ELF-1 (cell line): ENCODE measurements at regions not wholly inside any gene's neighbourhood (a gene's known extent, or its start where the extent isn't known, plus 50 kb on each side); places are given as distances from the start of the nearest gene placed in this dataset.

Experiments used
- DNase-seq: peaks from one replicate; pipeline ENCODE4 v3.0.0-alpha.2; 2016; ENCODE audit warnings: low read depth, low spot score

DNA sequence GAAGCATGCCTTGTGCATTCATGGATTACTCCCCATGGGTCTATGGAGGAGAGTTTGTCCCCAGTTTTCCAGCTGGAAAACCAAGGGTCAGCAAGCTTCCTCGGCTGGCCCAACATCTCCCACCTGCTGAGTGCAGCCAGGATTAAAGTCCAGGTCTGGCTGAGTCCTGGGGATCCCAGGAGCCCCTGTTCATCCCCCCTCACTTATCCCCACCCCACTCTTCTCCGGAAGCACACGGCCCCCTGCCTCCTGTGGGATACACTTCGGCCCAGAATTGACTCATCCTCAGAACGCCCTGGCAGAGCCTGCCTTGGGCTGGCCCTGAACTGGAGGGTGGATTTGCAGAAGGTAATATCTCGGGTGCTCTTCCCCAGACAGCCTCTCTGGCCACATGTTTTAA, 276.1 kb downstream of the NPHP4 start:
- no peak for DNase-seq

DNA sequence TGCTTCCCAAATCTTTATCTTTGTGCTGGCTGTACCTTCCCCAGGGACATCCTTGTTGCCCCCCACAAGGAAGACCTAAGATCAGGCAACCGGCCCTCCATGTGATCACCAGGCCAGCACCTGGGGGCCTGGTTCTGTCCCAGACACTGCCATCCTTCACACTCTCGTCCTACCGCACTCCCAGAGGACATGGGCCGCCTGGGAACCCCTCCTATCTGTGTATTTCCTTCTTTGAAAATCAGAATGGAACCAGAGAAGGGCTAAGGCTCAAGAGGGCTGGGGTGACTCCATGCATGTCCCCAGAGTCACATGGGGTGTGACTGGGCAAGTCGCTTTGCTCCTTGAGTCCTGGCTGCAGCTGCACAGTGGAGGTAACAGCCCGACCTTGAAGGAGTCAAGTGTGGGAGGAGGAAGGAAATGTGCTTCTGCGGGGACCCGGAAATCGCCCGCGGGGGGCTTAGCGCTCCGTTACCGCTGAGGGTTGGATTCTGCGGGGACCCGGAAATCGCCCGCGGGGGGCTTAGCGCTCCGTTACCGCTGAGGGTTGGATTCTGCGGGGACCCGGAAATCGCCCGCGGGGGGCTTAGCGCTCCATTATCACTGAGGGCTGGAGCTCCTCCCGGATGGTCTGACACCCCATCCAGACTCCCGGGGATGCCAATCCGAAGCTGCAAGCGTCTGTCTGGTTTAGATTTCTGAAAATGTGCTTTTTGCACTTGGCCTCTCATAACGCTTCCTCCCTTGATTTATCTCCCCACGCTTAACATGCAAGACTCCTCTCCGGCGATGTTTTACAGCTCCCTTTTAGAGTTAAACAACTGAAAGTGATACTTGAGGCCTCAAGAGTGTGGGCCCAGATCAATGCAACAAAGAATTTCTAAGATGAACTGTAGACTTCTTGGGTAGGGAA, 278.9 kb downstream of the NPHP4 start:
- DNase-seq, result no peak

DNA sequence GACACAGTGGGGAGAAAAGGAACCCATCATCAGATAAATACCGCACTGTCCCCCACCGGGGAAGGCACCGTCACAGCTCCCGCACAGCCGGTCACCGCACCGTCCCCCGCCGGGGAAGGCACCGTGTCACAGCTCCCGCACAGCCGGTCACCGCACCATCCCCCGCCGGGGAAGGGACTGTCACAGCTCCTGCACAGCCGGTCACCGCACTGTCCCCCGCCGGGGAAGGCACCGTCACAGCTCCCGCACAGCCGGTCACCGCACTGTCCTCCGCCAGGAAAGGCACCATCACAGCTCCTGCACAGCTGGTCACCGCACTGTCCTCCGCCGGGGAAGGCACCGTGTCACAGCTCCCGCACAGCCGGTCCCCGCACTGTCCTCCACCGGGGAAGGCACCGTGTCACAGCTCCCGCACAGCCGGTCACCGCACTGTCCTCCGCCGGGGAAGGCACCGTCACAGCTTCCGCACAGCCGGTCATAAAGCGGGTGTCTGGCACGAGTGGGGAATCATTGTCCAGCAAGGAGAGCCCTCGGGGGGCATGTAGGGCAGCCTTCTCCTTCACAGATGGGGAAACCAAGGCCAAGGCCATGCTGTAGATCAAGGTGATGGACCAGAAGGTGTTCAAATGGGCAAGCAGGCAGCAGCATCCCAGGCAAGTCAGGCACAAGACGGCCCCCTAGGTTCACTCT, 280.1 kb downstream of the NPHP4 start:
- no peak for DNase-seq

DNA sequence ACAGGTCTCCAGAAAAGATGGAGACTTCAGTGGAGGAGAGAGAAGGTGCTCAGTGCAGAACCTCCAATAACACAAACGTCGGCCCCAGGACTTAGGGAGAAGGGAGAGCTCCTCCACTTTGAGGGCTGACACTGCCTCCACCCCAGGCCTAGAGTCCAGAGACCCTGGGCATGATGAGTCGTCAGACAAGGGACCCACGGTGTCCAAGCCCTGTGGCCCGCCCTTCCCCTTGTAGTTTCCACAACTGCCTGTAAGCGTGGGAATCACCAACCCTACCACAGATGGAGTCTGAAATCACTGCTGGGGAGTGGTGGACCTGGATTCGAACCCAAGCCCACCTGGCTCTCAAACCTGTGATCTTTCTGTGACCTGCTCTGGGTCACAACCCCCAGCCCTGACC, 281.1 kb downstream of the NPHP4 start:
- DNase-seq, result no peak

DNA sequence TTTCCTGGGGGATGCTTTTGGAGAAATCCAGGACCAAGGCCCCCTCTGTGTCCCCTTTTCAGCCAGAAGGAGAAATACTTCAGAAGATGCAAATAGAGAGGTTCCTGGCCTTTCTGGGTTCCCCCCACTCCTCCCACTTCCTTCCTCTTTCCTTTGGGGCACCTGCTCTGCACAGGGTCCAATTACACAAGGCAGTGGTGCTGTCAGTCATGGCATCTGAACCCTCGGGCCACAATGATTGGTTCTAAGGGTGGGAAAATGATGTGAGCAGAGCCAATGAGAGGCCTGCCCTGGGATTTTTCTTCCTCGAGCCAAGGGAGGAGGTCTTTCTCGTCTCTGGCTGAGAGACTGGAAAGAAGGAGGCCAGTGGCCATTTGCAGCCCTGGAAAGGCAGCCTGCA, 282.2 kb downstream of the NPHP4 start:
- no peak for DNase-seq

DNA sequence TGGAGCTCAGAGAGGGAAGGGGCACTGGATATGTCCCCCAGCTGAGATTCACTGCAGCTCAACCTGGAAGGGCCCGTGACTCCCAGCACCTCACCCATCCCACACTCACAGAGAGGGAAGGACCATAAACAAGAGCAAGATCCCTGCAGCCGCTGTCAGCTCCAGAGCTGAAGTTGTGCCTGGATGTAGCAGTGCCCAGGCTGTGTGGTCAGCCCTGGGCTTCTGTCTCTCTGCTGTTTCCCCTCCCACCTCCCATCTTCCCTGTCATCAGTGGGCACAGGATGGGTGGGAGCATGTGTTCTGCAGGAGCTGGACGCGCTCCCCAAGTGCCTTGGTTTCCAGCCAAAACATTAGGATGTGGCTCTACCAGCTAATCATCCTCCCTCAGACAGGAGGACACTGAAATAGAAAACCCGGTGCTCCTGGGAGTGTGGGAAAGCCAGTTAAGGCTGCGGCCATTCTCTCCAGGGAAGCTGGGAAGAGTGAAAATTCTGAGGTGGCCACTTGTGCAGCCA, 282.7 kb downstream of the NPHP4 start:
- no peak for DNase-seq

DNA sequence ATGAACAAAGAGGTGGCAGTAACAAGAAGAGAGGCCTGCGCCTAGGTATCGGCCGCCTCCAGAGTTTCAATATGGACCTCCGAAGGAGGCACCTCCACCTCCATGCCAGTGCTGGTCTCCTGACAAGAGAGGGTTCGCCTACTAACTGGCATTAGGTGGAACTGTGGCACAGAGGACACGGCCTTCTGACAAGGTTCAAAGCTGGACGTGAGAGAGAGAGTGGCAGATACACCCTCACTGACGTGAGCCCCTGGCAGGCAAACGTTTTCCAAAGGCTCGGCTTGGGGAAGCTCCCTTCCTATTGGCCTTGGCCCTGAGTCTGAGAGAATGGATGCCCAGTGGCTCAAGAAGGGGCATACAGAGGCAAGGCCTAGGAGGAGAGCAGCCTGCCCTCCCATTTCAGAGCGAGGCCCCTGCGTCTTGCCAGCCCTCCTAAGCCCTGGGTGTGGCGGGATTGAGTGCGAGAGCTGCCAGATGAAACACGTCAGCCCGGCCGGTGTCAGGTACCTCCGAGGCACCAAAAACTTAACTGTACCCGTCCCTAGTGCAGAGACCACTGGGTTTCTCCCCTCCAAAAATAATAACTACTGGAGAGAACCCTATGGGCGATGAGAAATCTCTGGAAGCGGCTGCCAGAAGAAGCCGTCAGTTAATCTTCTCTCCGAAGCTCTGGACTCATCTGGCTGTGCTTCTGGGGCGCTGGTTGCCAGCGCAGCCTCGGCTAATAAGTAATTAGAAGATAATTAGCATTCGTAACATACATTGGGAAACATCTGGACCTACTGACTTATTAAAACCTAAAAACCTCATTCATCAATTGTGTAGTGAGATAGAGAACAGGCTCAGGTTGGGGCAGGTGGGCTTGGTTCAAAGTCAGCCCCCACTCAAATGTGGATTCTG, 283.6 kb downstream of the NPHP4 start:
- no peak for DNase-seq

DNA sequence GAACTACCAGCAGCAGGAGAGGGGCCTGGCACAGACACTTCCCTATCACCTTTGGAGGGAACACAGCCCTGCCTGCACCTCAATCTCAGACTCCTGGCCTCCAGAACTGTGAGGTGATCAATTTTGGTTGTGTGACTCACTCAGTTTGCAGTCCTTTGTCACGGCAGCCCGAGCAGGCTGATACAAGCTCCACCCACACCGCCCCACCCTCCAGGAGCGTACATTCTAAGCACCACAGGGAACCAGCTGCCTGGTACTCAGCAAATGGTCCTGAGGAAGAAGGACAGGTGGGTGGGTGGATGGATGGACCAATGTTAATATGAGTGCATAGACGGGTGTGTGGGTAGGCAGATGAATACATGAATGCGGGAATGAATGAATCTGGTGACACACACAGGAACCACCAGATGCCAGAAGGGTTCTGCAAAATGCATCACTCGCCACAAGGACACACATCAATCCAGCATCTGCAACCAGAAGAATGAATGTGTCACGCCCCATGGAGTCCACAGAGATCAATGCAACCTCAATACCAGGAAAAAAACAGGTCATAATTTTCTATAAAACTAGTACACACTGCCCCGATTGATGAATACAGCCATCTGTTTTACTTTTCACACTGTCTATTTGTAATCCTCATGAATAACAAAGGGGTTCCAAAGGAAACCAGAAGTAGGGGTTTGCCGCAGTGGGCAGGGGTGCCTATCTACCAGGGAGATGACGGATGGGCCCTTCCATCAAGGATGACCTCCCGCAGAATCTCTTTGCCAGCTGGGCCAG, 284.5 kb downstream of the NPHP4 start:
- peak; percentile 56 for DNase-seq

DNA sequence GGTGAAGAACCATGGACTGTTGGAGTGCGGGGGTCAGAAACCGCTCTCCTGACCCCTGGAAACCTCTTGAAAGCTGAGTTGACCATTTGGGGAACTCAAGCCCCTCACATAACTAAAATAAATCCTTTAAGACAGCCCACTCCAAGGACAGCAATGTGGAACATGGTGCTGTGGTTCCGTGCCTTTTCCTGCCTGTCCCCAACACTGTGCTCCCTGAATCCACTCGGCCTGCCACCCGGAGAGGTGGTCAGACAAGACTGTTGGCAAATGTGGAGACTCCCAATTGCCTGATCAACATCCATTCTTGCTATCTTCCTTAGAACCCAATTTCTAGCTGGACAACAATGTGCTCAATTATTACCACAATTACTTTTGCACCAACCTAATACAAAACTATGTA, 286.0 kb downstream of the NPHP4 start:
- DNase-seq, result no peak

DNA sequence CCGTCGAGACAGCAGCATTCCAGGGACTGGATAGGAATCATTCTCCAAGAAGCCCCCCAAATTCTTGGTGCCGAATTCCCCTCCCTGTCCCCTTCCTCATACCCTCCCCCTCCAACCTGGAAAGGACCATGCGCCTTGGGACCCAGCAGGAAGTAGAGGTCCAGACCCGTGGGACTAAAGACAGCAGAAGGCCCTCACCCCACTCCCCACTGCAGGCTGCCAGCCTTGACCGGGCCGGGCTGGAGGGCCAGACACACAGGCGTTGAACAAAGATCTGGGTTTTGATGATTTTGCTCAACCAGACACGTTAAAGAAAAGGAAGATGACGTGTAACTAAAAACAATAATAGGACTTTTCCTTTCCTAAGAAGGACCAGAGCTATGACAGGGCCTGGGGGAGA, 286.5 kb downstream of the NPHP4 start:
- DNase-seq, result no peak

DNA sequence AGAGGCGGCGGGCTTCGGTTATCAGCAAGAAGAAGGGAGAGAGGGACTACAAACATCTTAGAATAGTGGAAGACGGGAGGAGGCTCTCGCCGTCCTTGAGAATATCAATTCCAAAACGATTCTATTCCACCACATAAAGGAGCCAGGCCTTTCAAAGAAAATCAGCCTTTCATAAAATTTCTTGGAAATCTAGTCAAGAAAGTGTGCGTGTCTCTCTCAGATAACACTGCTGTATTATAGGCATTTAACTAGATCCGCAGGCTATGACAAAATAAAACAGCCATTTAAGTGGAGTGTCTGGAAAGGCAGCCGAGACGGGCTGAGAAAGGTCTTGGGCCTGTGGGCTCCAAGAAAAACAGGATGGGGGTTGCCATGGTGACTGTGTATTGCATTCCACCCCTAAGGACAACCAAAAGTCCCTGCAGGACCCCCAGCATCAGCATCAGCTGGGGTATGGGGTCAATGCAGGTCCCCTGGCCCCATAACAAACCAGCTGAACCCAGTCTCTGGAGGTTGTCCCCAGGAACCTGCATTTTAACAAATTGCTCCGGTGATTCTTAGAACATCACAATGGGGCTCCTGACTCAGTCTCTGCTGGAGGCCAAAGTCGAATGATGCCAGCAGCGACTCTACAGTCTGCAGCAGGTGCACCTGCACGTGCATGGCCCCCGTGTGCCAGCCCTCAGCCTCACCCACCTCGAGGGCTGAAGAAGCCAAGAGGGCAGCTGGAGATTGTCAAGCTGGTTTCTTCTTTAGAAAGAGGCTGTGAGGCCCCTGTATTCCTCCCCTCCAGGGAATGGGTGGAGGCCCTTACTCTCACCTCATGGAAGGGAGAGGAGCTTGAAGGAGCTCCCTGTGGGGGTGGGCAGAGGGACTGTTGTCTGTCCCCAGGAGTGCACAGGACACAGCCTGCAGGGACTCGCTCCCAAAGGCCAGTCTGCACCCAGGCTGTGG, 287.4 kb downstream of the NPHP4 start:
- DNase-seq, result no peak

DNA sequence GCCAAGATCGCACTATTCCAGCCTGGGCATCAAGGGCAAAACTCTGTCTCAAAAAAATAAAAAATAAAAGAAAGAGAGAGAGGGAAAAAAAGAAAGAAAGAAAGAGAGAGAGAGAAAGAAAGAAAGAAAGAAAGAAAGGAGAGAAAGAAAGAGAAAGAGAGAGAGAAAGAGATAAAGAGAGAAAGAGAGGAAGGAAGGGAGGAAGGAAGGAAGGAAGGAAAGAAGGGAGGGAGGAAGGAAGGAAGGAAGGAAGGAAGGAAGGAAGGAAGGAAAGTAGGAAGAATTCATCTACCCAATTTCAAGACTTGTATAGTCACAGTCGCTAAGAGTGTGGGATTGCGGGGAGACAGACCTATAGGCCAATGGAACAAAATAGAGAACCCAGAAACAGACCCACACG, 290.6 kb downstream of the NPHP4 start:
- DNase-seq, result no peak

DNA sequence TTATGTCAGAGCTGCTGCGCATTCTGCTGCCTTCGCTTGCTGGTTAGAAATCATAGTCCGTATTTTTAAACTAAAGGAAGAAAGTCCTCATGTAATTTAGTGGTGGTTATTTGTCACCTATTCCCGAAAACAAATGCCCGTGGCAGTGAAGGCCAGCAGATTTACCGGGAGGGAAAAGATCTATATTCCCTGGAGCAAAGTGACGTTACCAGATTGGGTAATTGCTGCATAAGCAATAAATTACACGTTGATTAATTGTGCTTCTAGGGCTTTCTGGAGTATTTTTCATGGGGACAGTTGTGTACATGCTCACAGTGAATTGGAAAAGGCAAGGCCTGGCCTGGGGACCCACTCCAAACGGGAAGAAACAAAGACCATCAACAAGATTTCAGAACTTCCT, 298.7 kb downstream of the NPHP4 start:
- DNase-seq, result no peak

DNA sequence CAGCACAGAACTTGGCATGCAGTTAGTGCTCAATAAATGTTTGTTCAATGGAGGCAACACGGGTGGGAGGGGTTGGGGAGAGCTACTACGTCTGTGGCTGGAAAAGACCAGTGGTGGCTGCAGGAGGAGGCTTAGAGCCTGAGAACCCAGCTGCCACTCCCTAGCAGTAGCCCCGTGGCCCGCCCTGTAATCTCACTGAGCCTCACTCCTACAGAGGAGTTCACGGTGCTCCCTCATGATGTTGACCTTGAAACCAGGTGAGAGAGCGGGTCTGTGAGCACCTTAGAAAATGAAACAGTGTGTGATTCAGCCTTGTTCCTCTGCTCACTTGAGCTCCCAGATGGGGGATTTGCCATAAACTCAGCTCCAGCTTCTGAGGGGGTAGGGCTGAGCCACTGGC, 299.6 kb downstream of the NPHP4 start:
- DNase-seq, result no peak

DNA sequence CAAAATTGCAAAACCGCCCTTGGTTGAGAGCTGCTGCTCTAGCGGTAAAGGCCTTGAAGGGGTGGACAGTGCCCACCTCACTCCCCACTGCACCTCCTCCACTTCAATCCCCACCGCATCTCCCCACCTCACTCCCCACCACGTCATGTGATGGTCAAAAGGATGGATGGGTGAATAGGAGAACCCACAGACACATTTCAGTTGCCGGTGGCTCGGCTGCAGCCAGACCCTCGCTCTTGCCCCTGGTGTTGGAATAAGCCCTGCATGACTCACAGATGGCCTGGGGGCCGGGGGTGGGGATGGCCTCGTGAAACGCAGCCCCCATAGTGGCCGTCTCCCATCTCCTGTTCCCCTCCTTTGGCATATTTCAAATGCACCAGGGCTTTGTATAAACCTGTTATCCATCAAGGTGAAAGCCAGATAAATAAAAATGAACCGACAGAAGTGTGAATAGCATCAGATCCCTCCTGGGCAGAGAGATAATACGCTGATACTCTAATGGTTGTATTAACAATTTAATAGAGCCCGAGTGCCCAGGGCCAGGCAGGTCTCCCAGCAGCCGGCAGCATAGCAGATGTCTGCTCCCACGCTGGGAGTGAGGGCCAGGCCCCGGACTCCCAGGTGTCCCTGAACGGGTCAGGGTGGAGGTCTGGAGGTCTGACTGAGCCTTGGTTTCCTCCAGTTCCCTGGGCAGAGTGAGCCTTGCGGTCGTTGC, 300.3 kb downstream of the NPHP4 start:
- DNase-seq, result no peak

DNA sequence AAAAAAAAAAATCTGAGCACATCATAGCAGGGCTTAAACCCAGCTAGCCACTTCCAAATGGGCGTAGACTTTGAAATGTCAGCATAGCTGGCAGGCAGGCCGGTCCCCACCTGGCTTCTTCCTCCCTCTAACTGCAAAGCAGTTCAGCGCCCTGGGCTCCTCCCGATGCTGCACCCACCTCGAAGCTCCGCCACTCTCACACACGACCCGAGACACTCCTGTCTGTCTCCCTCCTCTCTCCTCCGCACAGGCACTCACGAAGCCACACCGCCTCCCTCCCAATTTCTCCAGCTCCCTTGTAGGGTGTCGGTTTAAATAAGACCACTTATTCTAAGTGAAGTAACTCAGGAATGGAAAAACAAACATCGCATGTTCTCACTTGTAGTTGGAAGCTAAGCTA, 301.3 kb downstream of the NPHP4 start:
- DNase-seq, result no peak

DNA sequence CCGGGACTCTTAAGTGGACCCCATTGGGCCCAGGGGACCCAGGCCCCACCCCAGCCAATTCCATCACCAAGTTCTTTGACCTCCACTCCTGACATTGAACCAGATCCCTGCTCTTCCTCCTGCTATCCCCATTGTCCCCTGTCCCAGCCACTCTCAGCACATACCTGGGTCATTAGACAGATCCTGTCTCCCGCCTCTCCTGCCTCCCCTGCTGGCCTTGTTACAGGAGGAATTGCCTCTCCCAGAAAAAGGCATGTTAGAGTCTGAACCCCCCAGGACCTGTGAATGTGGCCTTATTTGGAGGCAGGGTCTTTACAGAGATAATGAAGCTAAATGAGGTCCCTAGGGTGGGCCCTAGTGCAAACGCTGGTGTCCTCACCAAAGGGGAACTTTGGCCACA, 301.9 kb downstream of the NPHP4 start:
- DNase-seq, result no peak

DNA sequence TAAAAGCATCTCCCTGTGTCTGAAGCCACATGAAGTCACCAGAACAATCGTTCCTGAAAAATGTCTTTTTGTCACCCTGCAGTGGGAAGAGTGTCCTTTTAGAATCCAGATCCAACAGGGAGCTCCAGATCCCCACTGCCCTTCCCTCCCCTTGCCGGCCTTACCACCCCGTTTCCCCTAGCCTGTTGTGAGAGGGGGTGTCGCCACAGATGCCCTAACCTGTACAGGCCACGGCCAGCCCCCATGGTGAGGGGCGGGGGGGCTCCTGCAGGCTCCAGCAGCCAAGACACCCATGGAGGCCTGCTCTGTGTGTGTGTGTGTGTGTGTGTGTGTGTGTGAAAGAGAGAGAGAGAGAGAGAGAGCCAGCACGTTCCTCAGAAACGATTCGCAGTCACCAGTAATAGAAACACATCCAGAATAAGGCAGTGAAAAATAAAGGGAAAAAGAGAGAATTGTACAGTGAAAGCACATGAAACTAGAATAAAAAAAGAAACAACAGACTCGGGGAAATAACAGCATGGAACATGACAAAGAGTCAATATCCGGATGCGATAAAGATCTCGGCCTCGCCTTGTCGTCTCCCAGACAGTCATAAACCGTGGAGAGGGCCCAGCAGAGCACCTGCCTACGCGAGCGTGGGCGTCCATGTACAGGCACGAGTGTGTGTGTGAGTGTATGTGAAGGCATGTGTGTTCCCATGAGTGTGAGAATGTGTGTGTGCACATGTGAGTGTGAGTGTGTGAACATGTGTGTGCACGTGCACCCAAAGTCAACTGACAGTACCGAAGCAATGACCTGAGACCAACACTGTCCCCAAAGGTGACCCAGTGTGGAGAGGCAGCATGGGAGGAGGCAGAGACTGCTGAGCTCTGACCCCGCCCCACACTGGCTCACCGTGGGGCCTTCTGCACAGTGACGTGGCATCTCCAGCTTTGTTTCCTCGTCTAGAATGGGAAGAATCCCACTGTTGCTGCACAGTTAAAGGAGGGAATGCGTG, 303.8 kb downstream of the NPHP4 start:
- no peak for DNase-seq
